ENCODE measurements at regions not wholly inside any gene's neighbourhood (a gene's known extent, or its start where the extent isn't known, plus 50 kb on each side); places are given as distances from the start of the nearest gene placed in this dataset.

GRCh38 chr5:117519957-117520500, 945.4 kb upstream of the SEMA6A start:
- DNase-seq: no peak
- Mint-ChIP-seq H3K9me3 (peaks cover 5% of the 10 kb centered on the region; the same call in 1 of the 2 replicates), H3K27ac (no peak overlapping the region), H3K27me3 (ENCODE audit: insufficient read depth) (peaks cover 2% of the 10 kb centered on the region; the same call in 1 of the 2 replicates), H3K4me3 (no peak overlapping the region), H3K4me1 (ENCODE audit: low read depth) (no peaks in the 10 kb centered on the region), H3K36me3 (ENCODE audit: low read depth) (no peaks in the 10 kb centered on the region)
- no peak for TF ChIP-seq CTCF (IDR thresholded peaks at IDR 0.05)

- no peak for DNase-seq
These were observed 929.7 kb upstream of the SEMA6A start for GRCh38 chr5:117504305-117504704.

DNA sequence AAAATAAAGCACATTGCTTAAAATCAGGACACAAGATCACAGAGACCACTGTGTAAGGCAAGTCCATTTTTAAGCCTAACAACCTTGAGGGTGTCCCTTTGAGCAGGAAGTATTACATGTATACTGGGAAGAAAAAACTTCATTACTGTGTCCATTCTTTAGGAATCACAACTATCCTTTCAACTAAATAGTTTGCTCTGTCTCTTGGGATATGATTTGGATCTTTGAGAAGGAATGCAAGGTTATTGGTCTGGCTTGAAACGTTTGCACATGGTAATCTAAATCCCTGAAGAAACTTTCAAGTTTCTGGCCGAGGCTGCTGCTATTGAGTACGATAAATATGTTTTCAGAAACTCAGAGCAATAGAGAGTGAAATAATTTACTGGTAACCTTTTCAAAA, 923.0 kb upstream of the SEMA6A start:
- no peak for TF ChIP-seq CTCF (IDR thresholded peaks at IDR 0.05)
- H3K9me3 Mint-ChIP-seq: no peaks in the 10 kb centered on the region; the same call in 1 of the 2 replicates

More at GRCh38 chr5:117504305-117504704, 929.7 kb upstream of the SEMA6A start:
- Mint-ChIP-seq H3K4me3 (peak overlapping the region; percentile 13; the same call in 1 of the 2 replicates), H3K36me3 (ENCODE audit: low read depth) (no peaks in the 10 kb centered on the region), H3K9me3 (no peaks in the 10 kb centered on the region; the same call in 1 of the 2 replicates), H3K27me3 (ENCODE audit: insufficient read depth) (peaks cover 2% of the 10 kb centered on the region; the same call in 1 of the 2 replicates), H3K4me1 (ENCODE audit: low read depth) (peaks cover 29% of the 10 kb centered on the region; the same call in 1 of the 2 replicates), H3K27ac (no peak overlapping the region)
- TF ChIP-seq CTCF (IDR thresholded peaks at IDR 0.05): no peak

GRCh38 chr5:117496801-117497200, 922.2 kb upstream of the SEMA6A start:
- no peak for TF ChIP-seq CTCF (IDR thresholded peaks at IDR 0.05)
- Mint-ChIP-seq H3K27ac (no peak overlapping the region), H3K36me3 (ENCODE audit: low read depth) (no peaks in the 10 kb centered on the region), H3K27me3 (ENCODE audit: insufficient read depth) (no peaks in the 10 kb centered on the region; the same call in 1 of the 2 replicates), H3K9me3 (no peaks in the 10 kb centered on the region; the same call in 1 of the 2 replicates), H3K4me3 (no peak overlapping the region), H3K4me1 (ENCODE audit: low read depth) (peaks cover 15% of the 10 kb centered on the region; the same call in 1 of the 2 replicates)
- no peak for DNase-seq

More for the DNA sequence above, 923.0 kb upstream of the SEMA6A start:
- Mint-ChIP-seq H3K4me1 (ENCODE audit: low read depth) (peaks cover 23% of the 10 kb centered on the region; the same call in 1 of the 2 replicates), H3K36me3 (ENCODE audit: low read depth) (no peaks in the 10 kb centered on the region), H3K4me3 (no peak overlapping the region; the same call in 1 of the 2 replicates), H3K27ac (no peak overlapping the region), H3K27me3 (ENCODE audit: insufficient read depth) (no peaks in the 10 kb centered on the region; the same call in 1 of the 2 replicates)
- DNase-seq: no peak

GRCh38 chr5:117494188-117494587, 919.6 kb upstream of the SEMA6A start:
- Mint-ChIP-seq H3K4me1 (ENCODE audit: low read depth) (peaks cover 8% of the 10 kb centered on the region; the same call in 1 of the 2 replicates), H3K36me3 (ENCODE audit: low read depth) (no peaks in the 10 kb centered on the region), H3K4me3 (no peak overlapping the region), H3K27ac (no peak overlapping the region; the same call in 1 of the 2 replicates), H3K9me3 (no peaks in the 10 kb centered on the region; the same call in 1 of the 2 replicates), H3K27me3 (ENCODE audit: insufficient read depth) (no peaks in the 10 kb centered on the region; the same call in 1 of the 2 replicates)
- no peak for TF ChIP-seq CTCF (IDR thresholded peaks at IDR 0.05)
- DNase-seq: no peak

All from HFFc6 (cell line).